Anterior cingulate cortex (tissue), 58 donors: ENCODE measurements at regions not wholly inside any gene's neighbourhood (a gene's known extent, or its start where the extent isn't known, plus 50 kb on each side); places are given as distances from the start of the nearest gene placed in this dataset.

Experiments
- DNase-seq, 58 donors: peaks; one replicate each; lab custom pipeline; 2025; lab: John Stamatoyannopoulos, UW

- peak in 2 of 58 donors; percentile 12 to 25 for DNase-seq
Measured at GRCh38 chr1:114342376-114342775, 168.6 kb downstream of the TRIM33 start.

DNA sequence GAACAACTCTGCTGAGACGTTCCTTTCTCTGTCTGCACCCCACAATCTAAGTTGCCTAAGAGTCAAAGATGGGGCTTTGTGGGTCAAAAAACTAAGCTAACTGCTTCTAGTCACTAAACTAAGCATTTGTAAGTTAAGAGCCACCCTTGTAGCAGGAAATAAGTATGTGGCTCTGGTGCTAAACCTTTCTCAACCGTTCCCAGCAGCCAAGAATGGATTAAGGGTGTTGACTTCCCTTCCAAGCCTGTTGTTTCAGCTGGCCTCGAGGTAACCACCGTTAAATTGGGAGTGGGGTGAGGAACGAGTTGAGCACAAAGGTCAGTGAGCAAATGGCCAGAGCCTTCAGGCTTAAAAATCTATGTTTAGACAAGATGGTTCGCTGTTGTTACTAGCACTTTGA is 169.1 kb downstream of the TRIM33 start:
- DNase-seq = no peak

DNA sequence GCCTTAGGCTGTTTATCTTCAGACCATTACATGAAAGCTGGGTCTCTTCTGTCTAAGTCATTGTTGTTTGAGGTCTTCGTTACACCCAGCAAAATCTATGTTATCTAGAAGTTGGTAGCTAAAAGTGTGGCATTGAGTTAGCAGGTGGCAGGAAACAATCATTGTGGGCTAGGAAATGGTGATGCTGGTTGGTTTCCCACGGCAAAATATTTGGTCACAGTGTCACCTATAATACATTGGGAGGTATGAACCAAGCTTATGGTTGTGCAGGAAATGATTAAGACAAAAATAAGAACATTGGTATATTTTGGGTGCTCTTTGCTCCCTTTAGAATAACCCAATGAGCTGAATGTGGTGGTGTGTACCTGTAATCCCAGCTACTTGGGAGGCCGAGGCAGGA is 169.7 kb downstream of the TRIM33 start:
- DNase-seq = no peak

DNA sequence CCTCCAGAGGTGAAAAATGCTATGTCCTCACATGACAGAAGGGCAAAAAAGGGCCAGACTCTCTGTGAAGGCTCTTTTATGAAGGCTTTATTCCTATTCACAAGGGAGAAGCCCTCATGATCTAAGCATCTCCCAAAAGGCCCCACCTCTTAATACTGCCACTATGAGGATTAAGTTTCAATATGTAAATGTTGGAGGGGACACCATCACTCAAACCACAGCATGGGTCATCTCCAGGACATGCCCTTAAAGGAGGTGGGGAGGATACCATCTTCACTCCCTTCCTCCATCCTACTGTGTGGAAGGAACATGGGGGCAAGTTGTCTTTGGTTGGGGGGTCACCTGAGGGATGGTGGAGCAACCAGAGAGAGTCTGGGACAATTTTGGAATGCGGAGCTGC is 170.1 kb downstream of the TRIM33 start:
- no peak for DNase-seq

DNA sequence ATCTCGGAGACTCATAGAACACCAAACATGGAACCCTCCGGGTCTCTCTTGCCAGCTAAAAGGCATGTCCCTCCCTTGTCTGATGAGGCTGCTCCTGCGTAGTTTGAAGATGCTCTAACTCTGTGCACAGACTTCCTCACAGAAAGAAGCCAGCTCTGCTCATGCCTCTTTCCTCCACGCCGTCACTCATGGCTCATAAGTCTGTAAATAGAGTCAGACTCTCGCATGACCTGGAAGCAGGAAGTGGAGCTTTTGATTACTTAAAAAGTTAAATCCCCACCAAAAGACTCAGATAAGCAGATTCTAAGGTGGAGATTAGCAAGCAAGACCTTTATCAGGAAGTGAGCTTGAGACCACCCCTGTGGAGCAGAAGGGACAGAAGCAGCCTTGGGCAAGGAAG is 171.6 kb downstream of the TRIM33 start:
- DNase-seq = no peak

DNA sequence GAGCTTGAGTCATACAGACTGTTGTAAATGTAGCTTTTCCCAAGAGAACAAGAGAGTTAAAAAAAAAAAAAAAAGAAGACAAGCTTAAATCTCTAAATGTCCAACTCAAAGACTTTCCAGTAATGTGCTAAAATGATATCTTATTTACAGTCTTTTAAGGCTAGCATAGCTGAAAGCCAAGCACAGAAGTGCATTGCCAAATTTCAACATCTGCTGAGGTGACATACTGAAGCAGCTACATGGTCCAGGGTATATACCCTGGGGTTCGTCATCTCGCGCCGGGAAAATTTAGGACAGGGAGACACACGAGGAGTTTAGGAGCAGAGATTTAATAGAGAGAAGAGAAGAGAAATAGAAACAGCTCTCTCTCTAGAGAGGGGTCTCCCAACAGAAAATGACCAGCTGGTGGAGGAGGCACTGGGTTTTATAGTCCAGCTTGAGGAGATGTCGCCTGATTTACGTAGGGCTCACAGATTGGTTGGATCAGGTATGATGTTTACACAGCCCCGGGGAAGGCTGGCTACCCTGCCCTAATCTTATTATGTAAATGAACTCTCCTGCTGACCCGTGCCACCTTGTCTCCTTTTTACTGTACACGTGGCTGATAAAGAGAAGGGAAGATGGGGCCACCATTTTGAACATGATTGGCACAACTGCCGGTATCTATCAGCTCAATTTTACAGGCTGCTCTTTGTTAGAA is 172.7 kb downstream of the TRIM33 start:
- DNase-seq = no peak

DNA sequence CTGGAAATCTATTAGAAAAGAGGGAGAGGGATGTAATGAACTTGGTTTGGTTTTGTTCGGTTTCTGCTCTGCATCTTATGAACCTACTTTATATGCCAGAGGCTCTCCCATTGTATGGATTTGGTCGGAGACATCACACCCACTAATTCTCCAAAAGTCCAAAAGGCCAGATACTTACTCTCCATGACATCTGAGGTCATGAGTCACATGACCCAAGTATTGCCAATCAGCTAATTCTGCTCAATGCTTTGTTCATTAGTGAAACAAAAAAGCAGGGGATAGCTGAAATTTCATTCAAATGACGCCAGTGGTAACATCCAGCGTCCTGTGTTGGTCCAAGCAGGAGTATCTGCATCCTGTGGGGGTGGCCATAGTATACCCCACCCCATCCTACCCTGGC is 173.6 kb downstream of the TRIM33 start:
- no peak for DNase-seq

GRCh38 chr1:114336360-114336759 is 174.6 kb downstream of the TRIM33 start:
- no peak for DNase-seq

- DNase-seq = no peak
Measured at GRCh38 chr1:114335273-114335672, 175.7 kb downstream of the TRIM33 start.

DNA sequence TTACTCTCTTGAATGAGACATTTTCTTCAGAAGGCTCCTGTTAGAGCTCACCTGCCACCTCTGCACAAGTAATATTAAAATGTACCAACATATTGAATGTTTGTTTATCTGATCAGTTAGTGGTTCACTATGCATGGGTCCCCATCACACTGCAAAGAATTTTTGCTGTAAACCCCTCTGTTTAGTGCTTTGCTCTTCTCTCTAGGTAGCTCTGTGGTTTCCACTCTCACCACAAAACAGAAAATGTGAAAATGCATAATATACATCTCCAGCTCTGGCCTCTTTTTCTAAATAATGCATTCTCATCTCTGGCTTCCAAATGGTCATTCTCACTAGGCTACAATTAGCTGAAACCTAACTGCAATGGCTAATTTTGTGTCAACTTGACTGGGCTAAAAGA is 176.7 kb downstream of the TRIM33 start:
- DNase-seq = no peak

GRCh38 chr1:114333690-114334089 is 177.3 kb downstream of the TRIM33 start:
- no peak for DNase-seq

DNA sequence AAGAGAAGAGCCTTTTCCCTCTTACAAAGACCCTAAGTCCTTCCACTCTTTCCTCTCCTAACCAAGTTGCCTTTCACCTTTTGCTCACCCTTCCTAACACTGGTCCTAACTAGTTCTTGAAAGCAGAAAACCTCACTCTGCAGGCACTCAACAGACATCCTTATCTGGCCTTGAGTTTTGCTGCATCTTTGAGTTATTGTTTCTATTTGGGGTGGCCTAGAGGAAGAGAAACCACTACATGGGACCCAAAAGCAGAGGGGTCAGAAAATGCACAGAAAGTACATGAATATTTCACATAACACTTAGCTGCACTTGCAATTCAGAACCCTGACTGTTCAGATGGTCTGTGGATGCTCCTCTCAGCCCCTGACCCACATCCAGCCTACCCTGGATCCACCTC is 178.3 kb upstream of the SYT6 start:
- no peak for DNase-seq

DNA sequence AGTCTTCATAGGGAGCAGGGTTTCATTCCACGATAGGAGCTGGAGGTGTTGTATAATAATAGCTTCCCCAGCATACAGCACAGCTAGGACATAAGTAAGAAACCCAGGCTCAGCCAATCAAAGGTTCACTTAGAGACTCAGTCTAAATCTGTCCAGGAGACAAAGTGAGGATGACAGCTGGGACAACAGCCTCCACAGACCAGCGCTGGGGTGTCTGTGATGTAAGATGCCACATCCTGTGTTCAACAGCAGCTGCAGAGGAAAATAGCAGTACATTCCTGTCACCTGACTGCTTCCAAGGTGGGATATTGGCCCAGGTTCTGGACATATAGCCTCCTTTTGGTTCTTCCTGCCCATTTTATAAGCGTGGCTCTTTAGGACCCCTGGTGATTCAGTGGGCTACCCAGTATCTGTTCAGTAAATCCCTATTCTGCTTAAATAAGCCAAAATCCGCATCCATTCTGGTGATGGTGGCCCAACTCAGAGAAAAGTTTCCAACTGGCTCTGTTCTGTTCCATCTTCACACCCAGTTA is 176.8 kb upstream of the SYT6 start:
- peak in 2 of 58 donors; percentile 19 to 58 for DNase-seq

- peak in 3 of 58 donors; percentile 20 to 31 (median 27) for DNase-seq
Measured at GRCh38 chr1:114328361-114328904, 174.8 kb upstream of the SYT6 start.

DNA sequence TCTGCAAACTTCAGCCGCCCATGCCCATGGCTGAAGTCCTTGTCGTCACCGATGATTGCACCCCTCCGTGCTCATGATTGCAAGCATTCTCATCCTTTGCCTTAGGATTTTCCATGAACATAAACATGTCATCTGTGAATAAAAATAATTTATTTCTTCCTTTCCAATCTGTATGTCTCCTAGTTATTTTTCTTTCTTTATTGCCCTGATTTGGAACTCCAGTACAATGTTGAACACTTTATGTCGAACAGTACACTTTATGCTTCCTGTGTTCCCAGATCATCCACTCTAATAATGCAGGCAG is 170.9 kb upstream of the SYT6 start:
- no peak for DNase-seq

DNA sequence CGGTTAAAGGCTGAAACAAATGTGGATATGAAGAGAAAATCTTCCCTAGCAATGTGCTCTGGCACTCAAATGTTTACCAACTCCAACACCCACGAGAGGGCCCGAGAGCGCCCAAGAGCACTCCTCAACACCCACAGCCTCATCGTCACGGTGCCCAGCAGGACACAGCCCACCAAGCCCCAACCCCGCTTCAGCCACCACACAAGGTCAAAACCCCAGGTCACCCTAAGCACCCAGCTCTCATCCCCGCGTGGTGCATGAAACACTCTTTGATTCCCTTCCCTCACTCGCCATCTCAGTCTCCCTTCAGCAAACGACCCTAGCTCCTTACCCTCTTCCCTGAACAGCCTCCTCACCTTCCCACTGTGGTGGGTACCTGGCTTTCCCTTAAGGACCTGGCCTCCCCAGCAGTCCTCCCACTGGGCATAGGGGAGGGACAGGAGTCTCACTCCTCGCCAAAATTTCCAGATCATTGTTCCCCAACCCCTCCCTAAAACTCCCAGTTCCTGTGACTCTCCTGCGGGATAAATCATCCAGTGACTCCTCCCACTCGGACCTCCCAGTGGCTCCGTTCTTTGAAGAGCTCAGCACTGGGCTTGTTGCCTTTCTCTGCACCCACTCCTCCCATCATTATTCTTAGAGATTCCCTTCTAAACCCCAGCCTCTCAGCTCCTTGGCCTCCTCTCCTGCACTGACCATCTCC is 170.4 kb upstream of the SYT6 start:
- no peak for DNase-seq

GRCh38 chr1:114322734-114323133 is 169.1 kb upstream of the SYT6 start:
- DNase-seq = no peak

- DNase-seq = no peak
Measured at GRCh38 chr1:114322207-114322606, 168.5 kb upstream of the SYT6 start.

- DNase-seq = no peak
Measured at GRCh38 chr1:114320586-114320985, 166.9 kb upstream of the SYT6 start.

DNA sequence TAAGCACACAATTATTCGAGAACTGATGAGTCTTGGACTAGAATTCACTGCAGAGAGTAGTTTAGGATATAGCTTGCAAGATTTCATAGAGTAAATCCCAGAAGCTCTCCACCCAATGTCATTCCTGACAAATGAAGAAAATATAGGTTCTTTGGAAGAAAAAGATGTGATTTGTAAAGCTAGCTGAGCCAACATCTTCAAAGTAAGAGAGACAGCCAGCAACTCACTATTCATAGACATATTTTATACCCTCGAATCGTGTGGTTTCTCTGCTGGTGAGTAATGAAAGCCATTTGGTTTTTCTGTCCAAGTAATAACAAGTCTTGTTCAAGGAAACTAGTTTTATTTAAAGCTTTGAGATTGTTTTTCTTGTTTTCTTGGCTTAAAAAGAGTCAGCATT is 165.7 kb upstream of the SYT6 start:
- no peak for DNase-seq

GRCh38 chr1:114318961-114319360 is 165.3 kb upstream of the SYT6 start:
- no peak for DNase-seq

DNA sequence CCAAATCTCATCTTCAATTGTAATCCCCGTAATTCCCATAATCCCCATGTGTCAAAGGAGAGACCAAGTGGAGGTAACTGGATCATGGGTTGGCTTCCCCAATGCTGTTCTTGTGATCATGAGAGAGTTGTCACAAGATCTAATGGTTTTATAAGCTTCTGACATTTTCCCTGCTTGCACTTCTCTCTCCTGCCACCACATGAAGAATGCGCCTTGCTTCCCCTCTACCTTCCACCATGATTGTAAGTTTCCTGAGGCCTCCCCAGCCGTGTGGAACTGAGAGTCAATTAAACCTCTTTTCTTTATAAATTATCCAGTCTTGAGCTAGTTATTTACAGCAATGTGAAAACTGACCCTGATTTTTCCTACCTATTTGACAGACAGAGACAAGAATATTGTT is 162.5 kb upstream of the SYT6 start:
- no peak for DNase-seq
